Activated naive CD8-positive, alpha-beta T cell treated with anti-CD3 and anti-CD28 coated beads, Interleukin-2, amount 50 U/mL, for 24 hours (primary cell): ENCODE measurements at regions not wholly inside any gene's neighbourhood (a gene's known extent, or its start where the extent isn't known, plus 50 kb on each side); places are given as distances from the start of the nearest gene placed in this dataset.
"Not testable (repeated sequence)": the region's sequence is repeated elsewhere in the genome, so short reads cannot be mapped to it uniquely, and the experiment has no call there.

Experiments
- ATAC-seq: fragments of 150-1000 bp; cut with Tn5 transposase; one replicate; pipeline ENCODE4 v1.10.0; 2021
- DNase-seq: peaks from one replicate; pipeline ENCODE4 v3.0.0; 2021
- H3K27ac Mint-ChIP-seq: one replicate; pipeline ENCODE4 v1.8.0; 2021; ENCODE audit warnings: mild to moderate bottlenecking, mixed read lengths
- H3K27me3 Mint-ChIP-seq: one replicate; pipeline ENCODE4 v1.8.0; 2021; ENCODE audit warnings: mixed read lengths
- H3K36me3 Mint-ChIP-seq: one replicate; pipeline ENCODE4 v1.8.0; 2021; ENCODE audit warnings: low read depth, mixed read lengths
- H3K4me1 Mint-ChIP-seq: one replicate; pipeline ENCODE4 v1.8.0; 2021; ENCODE audit warnings: mixed read lengths
- H3K4me3 Mint-ChIP-seq: one replicate; pipeline ENCODE4 v1.8.0; 2021; ENCODE audit warnings: mild to moderate bottlenecking, moderate library complexity, mixed read lengths
- H3K9me3 Mint-ChIP-seq: one replicate; pipeline ENCODE4 v1.8.0; 2021; ENCODE audit warnings: mixed read lengths

DNA sequence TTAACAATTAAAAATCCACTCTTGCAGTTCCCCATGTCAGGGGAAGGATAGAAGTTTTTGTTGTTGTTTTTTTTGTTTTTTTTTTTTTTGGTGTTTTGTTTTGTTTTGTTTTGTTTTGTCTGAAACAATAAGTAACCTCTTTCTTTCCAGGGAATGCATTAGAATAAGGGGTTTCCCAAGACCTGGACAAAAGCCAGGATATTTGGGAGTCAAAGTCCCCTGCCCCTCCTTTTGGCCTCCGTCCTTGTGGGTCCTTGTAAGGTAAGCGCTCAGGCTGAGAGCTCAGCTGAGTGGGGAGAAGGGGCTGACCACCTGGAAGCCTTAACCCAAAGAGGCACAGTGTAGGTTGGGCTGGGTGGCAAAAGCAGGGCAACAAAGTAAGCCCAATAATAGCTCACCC lies 515.4 kb downstream of the SOX6 start:
- DNase-seq (no peak), ATAC-seq (no peak)
- Mint-ChIP-seq H3K27me3 (no peaks in the 10 kb centered on the region), H3K36me3 (no peaks in the 10 kb centered on the region), H3K4me3 (no peak overlapping the region), H3K27ac (no peak overlapping the region), H3K4me1 (no peaks in the 10 kb centered on the region), H3K9me3 (no peaks in the 10 kb centered on the region)

DNA sequence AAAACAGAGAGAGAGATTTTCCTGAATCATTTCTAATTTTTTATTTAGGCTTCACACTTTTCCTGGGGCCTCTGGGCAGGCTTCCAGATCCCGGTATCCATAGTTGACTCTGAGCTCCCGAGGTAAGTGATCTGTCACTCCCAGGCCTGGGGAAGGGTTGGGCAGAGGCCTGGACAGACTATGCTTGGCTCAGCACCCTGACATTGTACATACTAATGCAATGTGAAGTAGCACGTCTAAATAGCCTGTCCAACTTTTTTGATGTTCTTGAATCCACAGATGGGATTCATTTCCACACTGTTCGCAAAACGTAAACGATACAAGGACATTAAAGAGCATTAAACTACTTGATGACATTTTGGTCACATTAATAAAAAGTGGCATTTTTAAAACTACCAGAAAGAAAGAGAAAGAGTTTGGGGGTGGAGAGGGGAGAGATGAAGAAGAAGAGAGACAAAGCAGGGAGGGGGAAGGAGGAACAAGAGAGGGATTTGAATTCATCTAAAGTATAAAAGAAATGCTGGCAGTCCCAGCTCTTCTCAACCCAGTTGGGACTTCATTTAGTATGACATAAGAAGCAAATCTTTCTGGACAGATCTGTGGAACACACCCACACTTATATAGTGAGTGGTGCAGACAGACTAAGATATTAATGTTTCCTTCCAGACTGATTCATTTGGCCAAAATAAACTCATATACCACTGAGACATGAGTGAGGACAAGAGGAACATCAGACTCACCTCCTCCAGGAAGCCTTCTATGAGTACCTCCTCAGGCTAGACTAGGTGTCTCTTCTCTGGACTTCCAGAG lies 514.2 kb downstream of the SOX6 start:
- Mint-ChIP-seq H3K27me3 (no peaks in the 10 kb centered on the region), H3K4me3 (no peak overlapping the region), H3K4me1 (no peaks in the 10 kb centered on the region), H3K9me3 (no peaks in the 10 kb centered on the region), H3K36me3 (no peaks in the 10 kb centered on the region), H3K27ac (no peak overlapping the region)
- ATAC-seq (no peak), DNase-seq (no peak)

DNA sequence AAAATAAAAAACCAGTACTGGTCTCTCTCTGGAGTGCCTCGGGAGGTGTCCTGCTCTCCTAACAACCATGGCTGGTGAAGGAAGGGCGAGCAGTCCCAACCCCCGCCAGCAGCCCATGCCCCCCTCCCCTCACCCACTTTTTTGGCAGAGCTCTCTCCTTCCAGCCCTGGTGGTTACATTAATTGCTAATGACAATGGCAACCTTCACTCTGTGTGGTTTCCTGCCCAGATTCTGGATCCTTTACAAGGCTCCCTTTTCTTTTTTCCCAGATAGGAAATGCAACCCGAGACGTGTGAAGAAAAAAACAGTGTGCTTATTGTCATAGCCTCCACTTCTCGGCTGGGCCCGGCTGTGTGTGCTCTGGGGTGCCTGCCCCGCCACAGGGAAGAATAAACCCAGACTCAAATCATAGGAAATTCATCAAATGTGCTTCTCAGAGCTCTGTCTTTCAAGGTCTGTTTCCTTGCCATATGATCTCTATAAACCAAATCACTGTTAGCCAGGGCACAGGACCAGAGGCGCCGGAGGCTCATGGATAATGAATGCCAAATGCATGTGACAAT lies 513.0 kb downstream of the SOX6 start:
- Mint-ChIP-seq H3K27me3 (no peaks in the 10 kb centered on the region), H3K4me1 (no peaks in the 10 kb centered on the region), H3K4me3 (no peak overlapping the region), H3K9me3 (no peaks in the 10 kb centered on the region), H3K36me3 (no peaks in the 10 kb centered on the region), H3K27ac (no peak overlapping the region)
- ATAC-seq (no peak), DNase-seq (no peak)

DNA sequence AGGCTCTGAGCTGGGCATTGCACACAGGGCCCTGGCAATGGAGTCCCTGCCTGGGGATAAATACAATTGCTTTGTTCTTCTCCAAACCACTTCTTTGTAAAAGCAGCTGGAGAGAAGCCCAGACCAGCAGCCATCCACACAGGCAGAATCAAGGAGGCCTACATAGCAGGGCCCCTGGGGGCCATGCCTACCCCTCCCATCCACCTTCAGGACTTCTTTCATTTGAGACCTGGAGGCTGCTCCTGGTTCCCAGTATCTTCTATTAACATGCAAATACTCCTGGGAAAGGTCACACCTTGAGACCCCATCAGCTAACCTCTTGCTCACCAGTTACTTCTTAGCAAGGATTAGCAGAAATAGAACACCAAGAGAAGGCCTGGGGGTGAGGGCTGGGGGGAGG lies 511.1 kb downstream of the SOX6 start:
- Mint-ChIP-seq H3K36me3 (no peaks in the 10 kb centered on the region), H3K4me3 (no peak overlapping the region), H3K27me3 (no peaks in the 10 kb centered on the region), H3K9me3 (no peaks in the 10 kb centered on the region), H3K4me1 (no peaks in the 10 kb centered on the region), H3K27ac (no peak overlapping the region)
- DNase-seq (no peak), ATAC-seq (no peak)

DNA sequence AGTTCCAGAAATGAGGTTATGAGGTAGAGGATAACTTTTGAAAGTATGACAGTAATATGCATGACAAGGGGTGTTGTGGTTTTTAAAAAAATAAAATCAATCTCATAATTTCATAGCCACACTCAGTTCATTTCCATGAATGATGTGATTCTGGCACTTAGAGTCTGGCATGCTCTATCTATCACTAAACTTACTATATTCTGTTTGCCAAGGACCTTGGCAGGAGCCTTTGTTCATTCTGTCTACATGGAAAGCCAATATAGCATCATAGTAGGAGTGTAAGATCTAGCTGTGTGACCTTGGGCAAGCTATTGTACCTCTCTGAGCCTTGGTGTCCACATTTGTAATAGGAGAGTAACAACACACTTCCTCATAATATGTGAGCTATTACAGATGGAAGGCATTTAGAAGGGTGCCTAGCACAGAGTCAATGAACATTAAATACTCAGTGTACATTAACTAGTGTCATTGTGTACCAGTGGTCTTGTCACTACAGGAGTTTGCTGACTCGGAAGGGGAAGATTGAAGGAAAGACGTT lies 507.6 kb downstream of the SOX6 start:
- no peak overlapping the region for H3K27ac Mint-ChIP-seq
- peaks cover 2% of the 10 kb centered on the region for H3K27me3 Mint-ChIP-seq

DNA sequence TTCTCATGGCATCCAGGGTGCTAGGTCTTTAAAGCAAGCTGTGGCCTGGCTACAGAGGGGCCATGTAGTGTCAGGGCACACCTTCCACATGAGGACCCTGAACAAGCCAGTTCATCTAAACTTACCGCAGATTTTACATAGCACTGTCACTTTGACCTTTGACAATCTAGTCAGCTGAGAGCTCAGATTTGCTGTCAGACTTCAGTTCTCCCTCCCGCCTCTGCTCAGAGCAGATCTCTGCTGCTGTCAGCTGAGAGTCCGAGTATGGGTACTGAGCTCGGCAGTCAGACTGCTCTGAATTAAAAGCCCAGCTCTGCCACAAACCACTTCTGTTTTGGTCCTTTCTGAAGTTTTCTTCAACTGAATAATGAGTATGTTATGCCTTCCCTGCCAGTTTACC lies 507.1 kb downstream of the SOX6 start:
- Mint-ChIP-seq H3K27me3 (peaks cover 6% of the 10 kb centered on the region), H3K27ac (no peak overlapping the region), H3K36me3 (no peaks in the 10 kb centered on the region), H3K4me3 (no peak overlapping the region), H3K9me3 (no peaks in the 10 kb centered on the region), H3K4me1 (no peaks in the 10 kb centered on the region)
- no peak for DNase-seq
- ATAC-seq: no peak

More for the DNA sequence above, 507.6 kb downstream of the SOX6 start:
- H3K36me3 Mint-ChIP-seq: no peaks in the 10 kb centered on the region
- ATAC-seq: no peak
- no peaks in the 10 kb centered on the region for H3K9me3 Mint-ChIP-seq
- H3K4me1 Mint-ChIP-seq: no peaks in the 10 kb centered on the region
- no peak overlapping the region for H3K4me3 Mint-ChIP-seq
- DNase-seq: no peak

DNA sequence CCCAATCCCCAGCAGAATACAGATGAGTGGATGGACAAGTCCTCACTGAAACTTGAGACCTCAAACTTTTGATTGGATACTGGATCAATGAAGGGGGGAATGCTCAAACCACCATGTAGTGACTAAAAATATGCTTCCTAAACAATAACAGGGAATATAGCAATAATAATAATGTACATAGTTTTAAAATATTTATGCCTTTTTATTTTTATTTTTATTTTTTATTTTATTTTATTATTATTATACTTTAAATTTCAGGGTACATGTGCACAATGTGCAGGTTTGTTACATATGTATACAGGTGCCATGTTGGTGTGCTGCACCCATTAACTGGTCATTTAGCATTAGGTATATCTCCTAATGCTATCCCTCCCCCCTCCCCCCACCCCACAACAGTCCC lies 506.0 kb downstream of the SOX6 start:
- not testable (repeated sequence) for H3K36me3 Mint-ChIP-seq, H3K27ac Mint-ChIP-seq, H3K9me3 Mint-ChIP-seq, H3K4me3 Mint-ChIP-seq, DNase-seq, H3K27me3 Mint-ChIP-seq, H3K4me1 Mint-ChIP-seq, ATAC-seq

DNA sequence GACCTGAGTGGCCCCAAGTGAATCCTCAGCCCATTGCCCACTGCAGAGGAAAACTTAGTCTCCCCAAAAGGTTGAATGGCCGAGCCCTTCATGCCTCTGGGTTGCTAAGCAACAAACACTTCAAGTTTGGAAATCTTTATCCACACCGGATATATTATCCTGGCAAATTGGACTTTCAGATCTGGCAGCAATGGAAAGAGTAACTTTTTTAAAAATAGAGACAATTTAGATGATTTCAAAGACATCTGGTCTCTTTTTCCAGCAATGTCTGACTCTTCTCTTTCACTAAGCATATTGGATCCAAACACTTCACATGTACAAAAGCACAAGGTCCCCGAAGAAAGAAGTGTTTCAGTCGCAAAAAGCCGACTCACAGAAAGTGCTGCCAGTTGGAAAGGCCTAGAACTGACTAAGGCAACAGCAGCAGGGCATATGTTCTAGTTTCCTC lies 505.3 kb downstream of the SOX6 start:
- peaks cover 6% of the 10 kb centered on the region for H3K27me3 Mint-ChIP-seq
- ATAC-seq: no peak
- no peak for DNase-seq

DNA sequence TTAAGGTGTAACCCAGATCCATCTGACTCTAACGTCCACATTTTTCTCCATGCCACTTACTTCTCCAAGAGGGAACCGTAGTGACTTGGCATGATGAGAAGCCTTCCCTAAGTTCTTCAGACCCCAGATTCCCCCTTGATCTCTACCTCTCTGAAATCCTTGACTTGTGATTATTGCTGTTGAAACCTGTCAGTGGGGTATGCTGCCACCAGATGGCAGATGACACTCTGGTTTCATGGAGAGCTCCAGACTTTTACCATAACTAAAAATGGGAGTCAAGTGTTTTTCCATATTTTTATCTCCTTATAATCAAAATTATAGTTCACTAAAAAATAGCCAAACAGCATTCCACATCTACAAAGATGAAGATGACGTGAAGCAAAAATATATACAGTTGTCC lies 504.2 kb downstream of the SOX6 start:
- Mint-ChIP-seq H3K36me3 (no peaks in the 10 kb centered on the region), H3K27me3 (peaks cover 6% of the 10 kb centered on the region), H3K27ac (no peak overlapping the region), H3K9me3 (no peaks in the 10 kb centered on the region), H3K4me1 (no peaks in the 10 kb centered on the region), H3K4me3 (no peak overlapping the region)
- ATAC-seq (no peak), DNase-seq (no peak)

More for the DNA sequence above, 505.3 kb downstream of the SOX6 start:
- Mint-ChIP-seq H3K36me3 (no peaks in the 10 kb centered on the region), H3K4me3 (no peak overlapping the region), H3K9me3 (no peaks in the 10 kb centered on the region), H3K27ac (no peak overlapping the region), H3K4me1 (no peaks in the 10 kb centered on the region)

DNA sequence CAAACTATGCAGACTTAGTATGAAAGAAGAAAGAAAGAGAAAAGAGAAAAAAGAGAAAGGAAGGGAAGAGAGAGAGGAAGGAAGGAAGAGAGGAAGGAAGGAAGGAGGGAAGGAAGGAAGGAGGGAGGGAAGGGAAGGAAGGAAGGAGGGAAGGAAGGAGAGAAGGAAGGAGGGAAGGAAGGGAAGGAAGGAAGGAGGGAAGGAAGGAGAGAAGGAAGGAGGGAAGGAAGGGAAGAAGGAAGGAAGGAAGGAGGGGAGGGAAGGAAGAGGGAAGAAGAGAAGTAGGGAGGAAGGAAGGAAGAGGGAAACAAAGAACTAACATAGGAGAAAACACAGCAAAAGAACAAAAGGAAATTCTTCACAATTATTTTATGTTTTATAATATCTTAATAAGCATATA lies 502.1 kb downstream of the SOX6 start:
- ATAC-seq (no peak), DNase-seq (no peak)
- Mint-ChIP-seq H3K27ac (no peak overlapping the region), H3K4me1 (no peaks in the 10 kb centered on the region), H3K4me3 (no peak overlapping the region), H3K36me3 (no peaks in the 10 kb centered on the region), H3K9me3 (no peaks in the 10 kb centered on the region), H3K27me3 (peaks cover 6% of the 10 kb centered on the region)

DNA sequence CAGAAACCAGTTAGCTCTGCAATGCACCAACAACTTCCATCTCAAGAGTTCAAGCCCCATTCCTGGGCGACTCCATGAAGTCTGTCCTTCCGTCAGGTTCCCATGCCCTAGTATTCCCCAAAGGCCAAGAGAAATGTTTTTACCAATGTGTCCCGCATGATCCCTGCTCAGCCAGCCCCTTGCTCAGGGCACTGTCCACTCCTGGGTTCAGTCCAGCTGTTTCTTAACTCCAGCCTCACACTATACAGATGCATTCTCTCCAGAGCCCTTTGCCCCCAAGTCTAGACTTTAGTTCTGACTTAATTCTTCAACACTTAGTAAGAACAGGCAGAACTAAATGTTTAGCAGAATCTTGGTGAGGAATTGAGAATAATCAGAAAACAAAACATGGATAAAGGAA lies 497.5 kb downstream of the SOX6 start:
- ATAC-seq: no peak
- Mint-ChIP-seq H3K9me3 (no peaks in the 10 kb centered on the region), H3K27me3 (peaks cover 2% of the 10 kb centered on the region), H3K4me3 (no peak overlapping the region), H3K36me3 (no peaks in the 10 kb centered on the region), H3K27ac (no peak overlapping the region), H3K4me1 (no peaks in the 10 kb centered on the region)
- no peak for DNase-seq

DNA sequence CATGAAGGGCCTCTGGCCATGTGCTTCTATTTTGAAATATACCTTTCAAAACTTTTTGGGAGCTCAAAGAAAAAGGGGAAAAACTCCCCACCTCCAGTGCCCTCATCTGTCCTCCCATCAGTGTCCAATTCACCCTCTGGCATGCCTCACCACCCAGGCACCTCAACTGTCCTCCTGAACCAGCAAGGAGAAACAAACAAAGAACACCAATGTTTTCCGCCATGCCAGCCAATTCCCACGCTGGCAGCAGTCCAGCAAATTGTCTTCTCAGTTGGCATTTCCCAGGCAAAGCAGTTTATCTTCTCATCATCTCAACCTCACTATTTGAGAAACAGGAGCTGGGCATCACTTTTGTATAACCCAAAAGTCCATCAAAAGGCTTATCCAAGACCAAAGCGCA lies 496.9 kb downstream of the SOX6 start:
- no peaks in the 10 kb centered on the region for H3K9me3 Mint-ChIP-seq
- no peak for ATAC-seq
- H3K4me1 Mint-ChIP-seq: no peaks in the 10 kb centered on the region
- no peak overlapping the region for H3K4me3 Mint-ChIP-seq
- no peak for DNase-seq
- no peaks in the 10 kb centered on the region for H3K27me3 Mint-ChIP-seq
- H3K27ac Mint-ChIP-seq: no peak overlapping the region
- no peaks in the 10 kb centered on the region for H3K36me3 Mint-ChIP-seq

DNA sequence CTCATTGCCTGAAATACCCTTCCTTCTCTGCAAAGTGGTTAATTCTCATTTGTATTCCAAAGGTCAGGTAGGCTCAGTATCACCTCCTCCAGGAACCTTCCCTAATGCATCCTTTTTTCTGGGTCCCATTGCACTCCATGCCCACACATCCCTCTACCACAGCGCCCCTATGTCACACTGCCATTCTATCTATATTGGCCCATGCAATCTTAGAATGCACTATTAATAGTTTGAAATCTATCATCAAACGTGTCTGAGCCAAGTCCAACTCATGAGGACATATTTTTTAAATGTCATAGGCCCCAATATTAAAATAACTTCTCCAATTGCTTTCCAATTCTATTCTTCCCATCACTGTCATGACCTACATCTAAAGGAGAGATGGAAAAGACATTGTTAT lies 495.1 kb downstream of the SOX6 start:
- no peaks in the 10 kb centered on the region for H3K36me3 Mint-ChIP-seq
- no peak for DNase-seq
- H3K4me3 Mint-ChIP-seq: no peak overlapping the region
- no peaks in the 10 kb centered on the region for H3K9me3 Mint-ChIP-seq
- no peaks in the 10 kb centered on the region for H3K4me1 Mint-ChIP-seq
- ATAC-seq: no peak
- H3K27ac Mint-ChIP-seq: no peak overlapping the region
- no peaks in the 10 kb centered on the region for H3K27me3 Mint-ChIP-seq

DNA sequence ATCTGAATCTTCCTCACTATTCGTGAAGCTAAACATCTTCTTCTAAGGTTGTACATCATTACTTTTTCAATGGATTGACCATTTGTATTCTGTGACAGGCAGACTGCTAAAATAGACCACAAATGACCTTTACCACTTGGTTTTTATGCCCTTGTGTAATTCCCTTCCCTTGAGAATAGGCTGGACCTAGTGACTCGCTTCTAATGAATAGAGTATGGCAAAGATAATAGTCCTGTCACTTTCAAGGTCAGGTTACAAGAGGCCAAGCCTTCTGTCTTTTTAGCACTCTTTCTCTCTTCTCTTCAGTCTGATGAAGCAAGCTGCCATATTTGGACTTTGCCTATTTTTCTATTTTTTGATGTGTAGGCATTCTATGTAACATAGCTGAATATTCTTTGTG lies 492.9 kb downstream of the SOX6 start:
- DNase-seq (no peak), ATAC-seq (no peak)
- no peaks in the 10 kb centered on the region for H3K4me1 Mint-ChIP-seq
- no peaks in the 10 kb centered on the region for H3K9me3 Mint-ChIP-seq
- H3K27me3 Mint-ChIP-seq: no peaks in the 10 kb centered on the region
- no peak overlapping the region for H3K4me3 Mint-ChIP-seq
- no peak overlapping the region for H3K27ac Mint-ChIP-seq
- no peaks in the 10 kb centered on the region for H3K36me3 Mint-ChIP-seq

DNA sequence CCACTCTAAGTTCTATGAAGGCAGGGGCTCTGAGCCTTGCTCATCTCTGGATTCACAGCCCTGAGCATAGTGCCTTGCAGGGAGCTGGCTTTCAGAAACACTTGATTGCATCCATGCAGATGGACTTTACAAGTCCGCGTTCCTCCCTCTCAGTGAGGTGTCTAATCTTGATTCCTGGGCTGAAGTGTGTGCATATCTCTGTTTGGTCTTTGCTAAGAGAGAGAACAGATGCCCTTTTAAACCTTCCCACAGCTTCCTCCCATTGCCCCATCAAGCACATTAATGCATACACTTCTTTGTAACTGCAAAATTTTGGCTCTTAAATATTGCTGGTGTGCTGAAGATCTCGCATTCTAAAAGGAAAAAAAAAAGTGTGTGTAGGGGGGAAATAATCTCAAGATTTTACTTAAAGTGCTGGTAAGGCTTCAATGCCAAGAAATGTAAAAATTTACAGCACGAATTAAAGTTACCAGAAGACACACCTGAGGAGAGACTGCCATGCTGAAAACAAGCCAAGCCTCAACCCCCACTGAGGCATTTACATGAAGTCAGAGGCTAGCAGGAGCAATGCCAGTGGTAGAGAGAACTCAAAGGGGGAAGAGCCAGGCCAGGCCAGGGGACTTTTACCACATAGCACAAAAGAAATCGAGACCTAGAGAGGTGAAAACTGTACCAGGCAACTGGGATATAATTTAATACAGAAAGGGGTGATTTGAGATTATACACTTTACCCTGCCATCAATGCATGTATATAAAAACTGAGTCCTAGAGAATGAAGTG lies 492.1 kb downstream of the SOX6 start:
- ATAC-seq (no peak), DNase-seq (no peak)
- Mint-ChIP-seq H3K27me3 (no peaks in the 10 kb centered on the region), H3K36me3 (no peaks in the 10 kb centered on the region), H3K9me3 (no peaks in the 10 kb centered on the region), H3K27ac (no peak overlapping the region), H3K4me3 (no peak overlapping the region), H3K4me1 (no peaks in the 10 kb centered on the region)
